ENCODE measurements at regions not wholly inside any gene's neighbourhood (a gene's known extent, or its start where the extent isn't known, plus 50 kb on each side); places are given as distances from the start of the nearest gene placed in this dataset.
A peak's percentile ranks its signal among the peaks of the same experiment; 100 is the strongest.
"Not testable (repeated sequence)": the region's sequence is repeated elsewhere in the genome, so short reads cannot be mapped to it uniquely, and the experiment has no call there.

DNA sequence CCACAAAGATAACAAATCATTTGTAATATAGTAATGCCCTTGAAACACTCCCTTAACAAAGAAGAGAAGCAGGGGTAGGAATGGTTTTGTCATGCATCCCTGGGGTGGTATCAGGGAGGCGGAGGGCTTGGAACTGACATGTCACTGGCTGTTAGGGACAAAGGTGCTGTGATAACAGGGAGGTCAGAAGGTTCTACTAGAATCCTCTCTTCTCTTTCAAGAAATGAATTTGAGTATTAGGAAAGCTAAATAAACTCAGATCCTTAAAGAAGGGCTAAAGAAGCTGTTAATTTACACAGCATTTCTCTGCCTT is 65.4 kb upstream of the ADAMTS18 start:
- Histone ChIP-seq H4K20me1 (ENCODE audit: low read depth) (no peaks in the 10 kb centered on the region), H3F3A (ENCODE audit: low read depth) (no peaks in the 10 kb centered on the region), H3K9me3 (ENCODE audit: low read depth) (no peaks in the 10 kb centered on the region), H3K9ac (no peak overlapping the region), H3K36me3 (no peaks in the 10 kb centered on the region), H3K4me2 (no peak overlapping the region), H3K4me3 (no peak overlapping the region), H3K4me1 (peaks cover 19% of the 10 kb centered on the region), H3K27ac (no peak overlapping the region), H3K79me2 (ENCODE audit: low read depth) (no peaks in the 10 kb centered on the region), H3K27me3 (no peaks in the 10 kb centered on the region), H2AFZ (replicated peaks) (no peak overlapping the region)
- Mint-ChIP-seq H3K27me3 (ENCODE audit: insufficient read depth, low read depth) (peaks cover 6% of the 10 kb centered on the region), H3K4me1 (peaks cover 29% of the 10 kb centered on the region), H3K36me3 (no peaks in the 10 kb centered on the region), H3K4me3 (no peak overlapping the region), H3K9me3 (no peaks in the 10 kb centered on the region), H3K27ac (no peak overlapping the region)
- TF ChIP-seq, protein P1, sequence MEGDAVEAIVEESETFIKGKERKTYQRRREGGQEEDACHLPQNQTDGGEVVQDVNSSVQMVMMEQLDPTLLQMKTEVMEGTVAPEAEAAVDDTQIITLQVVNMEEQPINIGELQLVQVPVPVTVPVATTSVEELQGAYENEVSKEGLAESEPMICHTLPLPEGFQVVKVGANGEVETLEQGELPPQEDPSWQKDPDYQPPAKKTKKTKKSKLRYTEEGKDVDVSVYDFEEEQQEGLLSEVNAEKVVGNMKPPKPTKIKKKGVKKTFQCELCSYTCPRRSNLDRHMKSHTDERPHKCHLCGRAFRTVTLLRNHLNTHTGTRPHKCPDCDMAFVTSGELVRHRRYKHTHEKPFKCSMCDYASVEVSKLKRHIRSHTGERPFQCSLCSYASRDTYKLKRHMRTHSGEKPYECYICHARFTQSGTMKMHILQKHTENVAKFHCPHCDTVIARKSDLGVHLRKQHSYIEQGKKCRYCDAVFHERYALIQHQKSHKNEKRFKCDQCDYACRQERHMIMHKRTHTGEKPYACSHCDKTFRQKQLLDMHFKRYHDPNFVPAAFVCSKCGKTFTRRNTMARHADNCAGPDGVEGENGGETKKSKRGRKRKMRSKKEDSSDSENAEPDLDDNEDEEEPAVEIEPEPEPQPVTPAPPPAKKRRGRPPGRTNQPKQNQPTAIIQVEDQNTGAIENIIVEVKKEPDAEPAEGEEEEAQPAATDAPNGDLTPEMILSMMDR (IDR thresholded peaks at IDR 0.05): no peak
- TF ChIP-seq EZH2phosphoT487 (IDR thresholded peaks at IDR 0.05) (no peak), EZH2 (IDR thresholded peaks at IDR 0.05) (no peak)
- DNase-seq (ENCODE audit: low spot score): no peak

DNA sequence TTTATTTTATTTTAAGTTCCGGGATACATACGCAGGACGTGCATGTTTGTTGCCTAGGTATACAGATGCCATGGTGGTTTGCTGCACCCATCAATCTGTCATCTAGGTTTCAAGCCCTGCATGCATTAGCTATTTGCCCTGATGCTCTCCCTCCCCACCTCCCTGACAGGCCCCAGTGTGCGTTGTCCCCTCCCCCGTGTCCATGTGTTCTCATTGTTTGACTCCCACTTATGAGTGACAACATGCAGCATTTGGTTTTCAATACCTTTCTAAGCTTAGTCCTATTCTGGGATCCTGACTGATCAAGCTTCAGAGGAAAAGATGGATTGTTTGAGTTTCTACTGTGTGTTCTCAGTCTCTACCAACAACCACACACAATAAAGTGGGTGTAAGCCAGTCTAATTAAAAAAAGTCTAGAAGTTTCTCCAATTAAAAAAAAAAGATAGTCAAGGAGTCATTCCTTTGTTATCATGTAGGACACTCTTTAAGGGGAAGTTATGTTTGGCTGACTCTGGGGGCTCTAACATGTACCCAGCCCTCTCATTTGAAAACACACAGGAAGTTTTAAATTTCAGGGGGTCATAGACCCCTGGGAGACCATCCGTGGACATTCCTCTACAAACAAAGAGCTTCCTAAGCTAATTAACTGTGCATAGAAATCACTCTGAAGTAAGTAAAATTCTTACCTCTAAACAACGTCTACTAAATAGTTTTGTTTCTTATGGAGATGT is 66.3 kb upstream of the ADAMTS18 start:
- TF ChIP-seq, protein P1 (IDR thresholded peaks at IDR 0.05): no peak
- TF ChIP-seq EZH2phosphoT487 (IDR thresholded peaks at IDR 0.05) (no peak), EZH2 (IDR thresholded peaks at IDR 0.05) (no peak)
- peak overlapping the region; percentile 55 for H3K27ac Mint-ChIP-seq
- Histone ChIP-seq H3K4me1 (peaks cover 19% of the 10 kb centered on the region), H3K4me3 (no peak overlapping the region), H3K9ac (no peak overlapping the region), H3K27me3 (no peaks in the 10 kb centered on the region), H3K9me3 (ENCODE audit: low read depth) (no peaks in the 10 kb centered on the region), H3K27ac (no peak overlapping the region), H3K4me2 (peak overlapping the region; percentile 43), H3K79me2 (ENCODE audit: low read depth) (no peaks in the 10 kb centered on the region), H3K36me3 (no peaks in the 10 kb centered on the region), H4K20me1 (ENCODE audit: low read depth) (no peaks in the 10 kb centered on the region), H3F3A (ENCODE audit: low read depth) (no peaks in the 10 kb centered on the region), H2AFZ (replicated peaks) (no peak overlapping the region)
- peaks cover 6% of the 10 kb centered on the region for H3K27me3 Mint-ChIP-seq (ENCODE audit: insufficient read depth, low read depth)
- no peaks in the 10 kb centered on the region for H3K9me3 Mint-ChIP-seq
- DNase-seq (ENCODE audit: low spot score): no peak
- peaks cover 29% of the 10 kb centered on the region for H3K4me1 Mint-ChIP-seq
- H3K4me3 Mint-ChIP-seq: no peak overlapping the region
- H3K36me3 Mint-ChIP-seq: no peaks in the 10 kb centered on the region

DNA sequence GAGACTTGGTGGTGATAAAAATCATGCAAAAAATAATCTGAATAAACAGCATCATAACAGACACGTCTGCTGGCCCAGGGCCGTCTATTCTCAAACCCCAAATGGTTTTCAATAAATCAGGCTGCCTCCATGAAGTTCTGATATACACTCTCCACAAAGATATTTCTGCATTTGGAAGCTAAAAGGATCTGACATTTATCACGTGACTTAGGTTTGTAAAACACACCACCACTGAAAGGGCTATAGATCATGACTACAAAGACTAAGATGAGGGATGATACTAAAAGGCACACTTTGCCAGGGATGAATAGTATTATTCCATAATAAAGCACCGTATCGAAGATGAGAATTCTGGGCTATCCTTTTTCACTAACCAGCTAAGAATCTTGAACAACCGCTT is 67.6 kb upstream of the ADAMTS18 start:
- no peak overlapping the region for H3K4me3 Mint-ChIP-seq
- no peak overlapping the region for H3K4me2 ChIP-seq
- H3K27me3 Mint-ChIP-seq (ENCODE audit: insufficient read depth, low read depth): no peaks in the 10 kb centered on the region
- no peak for TF ChIP-seq EZH2 (IDR thresholded peaks at IDR 0.05)
- TF ChIP-seq, protein P1 (IDR thresholded peaks at IDR 0.05): no peak
- no peak for TF ChIP-seq EZH2phosphoT487 (IDR thresholded peaks at IDR 0.05)
- peaks cover 19% of the 10 kb centered on the region for H3K4me1 ChIP-seq
- no peaks in the 10 kb centered on the region for H3K79me2 ChIP-seq (ENCODE audit: low read depth)
- H4K20me1 ChIP-seq (ENCODE audit: low read depth): no peaks in the 10 kb centered on the region
- H3K4me3 ChIP-seq: no peak overlapping the region
- H3K27ac ChIP-seq: no peak overlapping the region
- no peak overlapping the region for H2AFZ ChIP-seq (replicated peaks)
- DNase-seq (ENCODE audit: low spot score): no peak
- H3K36me3 Mint-ChIP-seq: no peaks in the 10 kb centered on the region
- no peaks in the 10 kb centered on the region for H3K9me3 Mint-ChIP-seq
- H3K36me3 ChIP-seq: no peaks in the 10 kb centered on the region
- H3K4me1 Mint-ChIP-seq: peaks cover 29% of the 10 kb centered on the region
- H3K9me3 ChIP-seq (ENCODE audit: low read depth): no peaks in the 10 kb centered on the region
- no peak overlapping the region for H3K9ac ChIP-seq
- no peaks in the 10 kb centered on the region for H3F3A ChIP-seq (ENCODE audit: low read depth)
- H3K27me3 ChIP-seq: no peaks in the 10 kb centered on the region
- H3K27ac Mint-ChIP-seq: no peak overlapping the region

DNA sequence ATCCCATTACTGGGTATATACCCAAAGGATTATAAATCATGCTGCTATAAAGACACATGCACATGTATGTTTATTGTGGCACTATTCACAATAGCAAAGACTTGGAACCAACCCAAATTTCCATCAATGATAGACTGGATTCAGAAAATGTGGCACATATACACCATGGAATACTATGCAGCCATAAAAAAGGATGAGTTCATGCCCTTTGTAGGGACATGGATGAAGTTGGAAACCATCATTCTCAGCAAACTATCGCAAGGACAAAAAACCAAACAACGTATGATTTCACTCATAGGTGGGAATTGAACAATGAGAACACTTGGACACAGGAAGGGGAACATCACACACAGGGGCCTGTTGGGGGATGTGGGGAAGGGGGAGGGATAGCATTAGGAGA is 71.7 kb upstream of the ADAMTS18 start:
- not testable (repeated sequence) for H3F3A ChIP-seq (ENCODE audit: low read depth); H3K4me3 Mint-ChIP-seq; H2AFZ ChIP-seq (replicated peaks); H3K4me3 ChIP-seq; H3K4me2 ChIP-seq; H3K27me3 ChIP-seq; H3K27me3 Mint-ChIP-seq (ENCODE audit: insufficient read depth, low read depth); H3K9me3 ChIP-seq (ENCODE audit: low read depth); H4K20me1 ChIP-seq (ENCODE audit: low read depth); H3K27ac Mint-ChIP-seq; H3K27ac ChIP-seq; DNase-seq (ENCODE audit: low spot score); H3K36me3 Mint-ChIP-seq; H3K9me3 Mint-ChIP-seq; H3K79me2 ChIP-seq (ENCODE audit: low read depth); H3K9ac ChIP-seq; H3K36me3 ChIP-seq
- peaks cover 22% of the 10 kb centered on the region for H3K4me1 ChIP-seq
- peaks cover 23% of the 10 kb centered on the region for H3K4me1 Mint-ChIP-seq

All from neural progenitor cell (in vitro differentiated cells).